ENCODE measurements at regions not wholly inside any gene's neighbourhood (a gene's known extent, or its start where the extent isn't known, plus 50 kb on each side); places are given as distances from the start of the nearest gene placed in this dataset.

DNA sequence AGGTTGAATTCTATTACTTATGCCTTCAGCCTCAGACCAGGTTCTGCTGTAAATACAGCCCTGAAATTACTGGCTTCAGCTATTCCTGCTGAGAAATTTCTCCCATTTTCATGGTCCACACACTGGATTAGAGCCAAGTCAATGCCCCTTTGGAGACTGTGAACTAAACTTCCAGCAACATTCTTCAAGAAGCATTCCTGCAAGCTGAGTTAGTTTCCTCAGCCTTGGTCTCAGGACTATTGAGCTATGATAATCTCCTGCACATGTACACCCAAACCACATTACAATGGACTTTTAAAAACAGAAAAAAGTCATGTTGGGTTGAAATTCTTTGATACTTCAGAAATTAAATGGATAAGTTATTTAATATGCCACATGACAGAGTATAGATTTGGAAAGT lies 58.0 kb upstream of the AVPR1A start:
- TF ChIP-seq POLR2A (IDR thresholded peaks at IDR 0.05; ENCODE audit: low read length) = no peak
- no peak for TF ChIP-seq GATA1 (IDR thresholded peaks at IDR 0.05; ENCODE audit: low read depth, low read length)

All from erythroblast (primary cell).